Right lung (tissue), 2 donors: ENCODE measurements at regions not wholly inside any gene's neighbourhood (a gene's known extent, or its start where the extent isn't known, plus 50 kb on each side); places are given as distances from the start of the nearest gene placed in this dataset.
"Not testable (repeated sequence)": the region's sequence is repeated elsewhere in the genome, so short reads cannot be mapped to it uniquely, and the experiment has no call there.

Experiments used
- DNase-seq, 2 donors: peaks; one replicate each; pipeline ENCODE4 v3.0.0-alpha.2; 2013

- no peak for DNase-seq
Measured at GRCh38 chr20:19895761-19896160, 121.4 kb upstream of the NAA20 start.

GRCh38 chr20:19897891-19898290 is 119.3 kb upstream of the NAA20 start:
- no peak for DNase-seq

- DNase-seq, result no peak
Measured at GRCh38 chr20:19901226-19901625, 115.9 kb upstream of the NAA20 start.

GRCh38 chr20:19903168-19903811 is 113.9 kb upstream of the NAA20 start:
- DNase-seq, result peak; percentile 68 to 78

- no peak for DNase-seq
Measured at GRCh38 chr20:19907326-19908056, 109.7 kb upstream of the NAA20 start.

GRCh38 chr20:19908576-19908975 is 108.6 kb upstream of the NAA20 start:
- DNase-seq, result no peak

- DNase-seq, result no peak
Measured at GRCh38 chr20:19909725-19910124, 107.4 kb upstream of the NAA20 start.

GRCh38 chr20:19911810-19912382 is 105.3 kb upstream of the NAA20 start:
- no peak for DNase-seq

GRCh38 chr20:19913349-19913748 is 103.8 kb upstream of the NAA20 start:
- no peak for DNase-seq

GRCh38 chr20:19913927-19914614 is 103.1 kb upstream of the NAA20 start:
- DNase-seq, result no peak

GRCh38 chr20:19915111-19915798 is 101.9 kb upstream of the NAA20 start:
- DNase-seq, result no peak

- no peak for DNase-seq
Measured at GRCh38 chr20:19916531-19917485, 100.4 kb upstream of the NAA20 start.

GRCh38 chr20:19918965-19919329 is 98.2 kb upstream of the NAA20 start:
- DNase-seq, result no peak

GRCh38 chr20:19920381-19921138 is 96.6 kb upstream of the NAA20 start:
- DNase-seq, result no peak

- DNase-seq, result no peak
Measured at GRCh38 chr20:19921284-19921793, 95.8 kb upstream of the NAA20 start.

- DNase-seq, result not testable (repeated sequence)
Measured at GRCh38 chr20:19921829-19922228, 95.3 kb upstream of the NAA20 start.

- no peak for DNase-seq
Measured at GRCh38 chr20:19922716-19923115, 94.4 kb upstream of the NAA20 start.

- DNase-seq, result no peak
Measured at GRCh38 chr20:19923762-19924161, 93.4 kb upstream of the NAA20 start.

- no peak for DNase-seq
Measured at GRCh38 chr20:19924255-19924654, 92.9 kb upstream of the NAA20 start.

GRCh38 chr20:19926591-19926990 is 90.6 kb upstream of the NAA20 start:
- no peak for DNase-seq
